Common myeloid progenitor, CD34-positive (primary cell): ENCODE measurements at regions not wholly inside any gene's neighbourhood (a gene's known extent, or its start where the extent isn't known, plus 50 kb on each side); places are given as distances from the start of the nearest gene placed in this dataset.

Experiments used
- CTCF ChIA-PET: fragments of 350-600 bp; sonication (Branson Sonifier 250); formaldehyde crosslinking; loops from one replicate; lab custom pipeline; 2021; ENCODE audit warnings: antibody characterized with exemption; lab: Charles Lee
- POLR2A ChIA-PET: fragments of 350-600 bp; sonication (Branson Sonifier 250); formaldehyde crosslinking; loops from one replicate; lab custom pipeline; 2021; ENCODE audit warnings: antibody characterized with exemption; lab: Charles Lee
- DNase-seq, 3 donors: peaks; one replicate each; pipeline versions ENCODE4 v3.0.0 to v3.0.0-alpha.2; 2013
- H3K27ac ChIP-seq, 2 experiments: 1 replicate in 1 of 2; 2 replicates in 1 of 2; pipeline ENCODE4 v1.7.0; 2013; ENCODE audit warnings: inconsistent platforms in 2 of 2, low read length in 2 of 2, mild to moderate bottlenecking in 2 of 2, low read depth in 1 of 2, moderate library complexity in 1 of 2; ENCODE audit not compliant: severe bottlenecking in 2 of 2, insufficient read depth in 1 of 2, poor library complexity in 1 of 2
- H3K27me3 ChIP-seq, 5 experiments: replicated peaks in 2 of 5; 1 replicate in 3 of 5; 2 replicates in 2 of 5; pipeline versions ENCODE4 v1.6.1 to v1.7.0; 2013; ENCODE audit warnings: low read length in 4 of 5, mild to moderate bottlenecking in 2 of 5, moderate library complexity in 2 of 5, inconsistent platforms in 1 of 5; ENCODE audit not compliant: insufficient read depth in 5 of 5, control insufficient read depth in 4 of 5
- H3K36me3 ChIP-seq, 4 experiments: 1 replicate in 2 of 4; 2 replicates in 2 of 4; pipeline versions ENCODE4 v1.6.1 to v1.7.0; 2013; ENCODE audit warnings: low read length in 3 of 4, control low read depth in 1 of 4, mild to moderate bottlenecking in 1 of 4; ENCODE audit not compliant: control insufficient read depth in 4 of 4, insufficient read depth in 4 of 4
- H3K4me1 ChIP-seq, 4 experiments: 1 replicate in 3 of 4; 2 replicates in 1 of 4; pipeline versions ENCODE4 v1.6.1 to v1.7.1; 2013; ENCODE audit warnings: low read length in 3 of 4, mild to moderate bottlenecking in 3 of 4, control low read depth in 1 of 4, inconsistent platforms in 1 of 4, moderate library complexity in 1 of 4; ENCODE audit not compliant: control insufficient read depth in 4 of 4, insufficient read depth in 4 of 4; ENCODE audit errors: control extremely low read depth in 1 of 4
- H3K4me3 ChIP-seq, 7 experiments: 1 replicate in 4 of 7; 2 replicates in 3 of 7; pipeline versions ENCODE4 v1.5.1 to v1.7.0; 2013; ENCODE audit warnings: mild to moderate bottlenecking in 7 of 7, low read length in 6 of 7, moderate library complexity in 6 of 7, inconsistent platforms in 2 of 7, low read depth in 2 of 7, control low read depth in 1 of 7; ENCODE audit not compliant: insufficient read depth in 4 of 7, control insufficient read depth in 1 of 7; ENCODE audit errors: extremely low read depth in 1 of 7
- H3K9me3 ChIP-seq, 5 experiments: 1 replicate in 4 of 5; 2 replicates in 1 of 5; pipeline versions ENCODE4 v1.6.1 to v1.7.1; 2013; ENCODE audit warnings: low read length in 4 of 5, mild to moderate bottlenecking in 2 of 5, inconsistent platforms in 1 of 5, low read depth in 1 of 5, moderate library complexity in 1 of 5; ENCODE audit not compliant: control insufficient read depth in 4 of 5, insufficient read depth in 2 of 5; ENCODE audit errors: control extremely low read depth in 1 of 5
- WGBS: methylation state at CpG from one replicate; pipeline ENCODE4 v1.1.5; 2013; ENCODE audit not compliant: insufficient coverage; 5-methylcytosine and 5-hydroxymethylcytosine counted together

GRCh38 chr6:168384045-168385036 lies 56.6 kb upstream of the SMOC2 start:
- H3K4me3 ChIP-seq: no peak overlapping the region
- DNase-seq: no peak
- peaks cover 0 to 9% (median 0%) of the 10 kb centered on the region in 5 experiments for H3K27me3 ChIP-seq
- H3K27ac ChIP-seq: no peak overlapping the region
- ChIA-PET POLR2A (no interaction called here), CTCF (no interaction called here)
- 63% methylated on average over 22 of the region's 31 CpGs for WGBS
- H3K9me3 ChIP-seq: peaks cover 0 to 27% (median 7%) of the 10 kb centered on the region in 5 experiments
- H3K4me1 ChIP-seq: no peaks in the 10 kb centered on the region
- H3K36me3 ChIP-seq: no peaks in the 10 kb centered on the region

- H3K4me3 ChIP-seq: no peak overlapping the region
- H3K27me3 ChIP-seq: peaks cover 0 to 9% (median 0%) of the 10 kb centered on the region in 5 experiments
- H3K36me3 ChIP-seq: no peaks in the 10 kb centered on the region
- CTCF ChIA-PET: no interaction called here
- H3K9me3 ChIP-seq: peaks cover 0 to 22% (median 7%) of the 10 kb centered on the region in 5 experiments
- H3K4me1 ChIP-seq: no peaks in the 10 kb centered on the region
- no peak overlapping the region for H3K27ac ChIP-seq
- POLR2A ChIA-PET: no interaction called here
- DNase-seq: no peak
- 98% methylated on average over 13 of the region's 18 CpGs for WGBS
These were observed 55.8 kb upstream of the SMOC2 start for GRCh38 chr6:168385037-168385759.

- 99% methylated on average over 7 of the region's 9 CpGs for WGBS
- Histone ChIP-seq H3K9me3 (peaks cover 0 to 16% (median 7%) of the 10 kb centered on the region in 5 experiments), H3K27me3 (peaks cover 0 to 9% (median 1%) of the 10 kb centered on the region in 5 experiments), H3K36me3 (no peaks in the 10 kb centered on the region), H3K4me1 (no peaks in the 10 kb centered on the region), H3K4me3 (no peak overlapping the region), H3K27ac (no peak overlapping the region)
- no peak for DNase-seq
- POLR2A ChIA-PET: no interaction called here
- CTCF ChIA-PET: no interaction called here
These were observed 54.9 kb upstream of the SMOC2 start for GRCh38 chr6:168385858-168386735.

GRCh38 chr6:168386973-168387372 lies 54.0 kb upstream of the SMOC2 start:
- ChIA-PET POLR2A (no interaction called here), CTCF (no interaction called here)
- H3K9me3 ChIP-seq: peaks cover 0 to 9% (median 7%) of the 10 kb centered on the region in 5 experiments
- H3K4me3 ChIP-seq: no peak overlapping the region
- WGBS: no CpG with 5 or more reads among the region's 9 CpGs
- H3K27me3 ChIP-seq: peaks cover 0 to 9% (median 1%) of the 10 kb centered on the region in 5 experiments
- H3K4me1 ChIP-seq: no peaks in the 10 kb centered on the region
- DNase-seq: no peak
- H3K27ac ChIP-seq: no peak overlapping the region
- H3K36me3 ChIP-seq: no peaks in the 10 kb centered on the region

GRCh38 chr6:168387426-168387825 lies 53.6 kb upstream of the SMOC2 start:
- Histone ChIP-seq H3K27me3 (peaks cover 0 to 9% (median 1%) of the 10 kb centered on the region in 5 experiments), H3K4me3 (no peak overlapping the region), H3K27ac (no peak overlapping the region), H3K36me3 (no peaks in the 10 kb centered on the region), H3K4me1 (no peaks in the 10 kb centered on the region), H3K9me3 (peaks cover 0 to 9% (median 4%) of the 10 kb centered on the region in 5 experiments)
- POLR2A ChIA-PET: no interaction called here
- DNase-seq: no peak
- 79% methylated on average over 6 of the region's 10 CpGs for WGBS
- CTCF ChIA-PET: no interaction called here

- CTCF ChIA-PET: no interaction called here
- POLR2A ChIA-PET: no interaction called here
These were observed 53.1 kb upstream of the SMOC2 start for GRCh38 chr6:168387911-168388310.

More at GRCh38 chr6:168387911-168388310, 53.1 kb upstream of the SMOC2 start:
- H3K4me1 ChIP-seq: no peaks in the 10 kb centered on the region
- 90% methylated on average over 11 of the region's 18 CpGs for WGBS
- peaks cover 0 to 7% (median 4%) of the 10 kb centered on the region in 5 experiments for H3K9me3 ChIP-seq
- H3K27me3 ChIP-seq: peaks cover 0 to 9% (median 1%) of the 10 kb centered on the region in 5 experiments
- H3K36me3 ChIP-seq: no peaks in the 10 kb centered on the region
- H3K4me3 ChIP-seq: no peak overlapping the region
- no peak overlapping the region for H3K27ac ChIP-seq
- no peak for DNase-seq
